ENCODE measurements at regions not wholly inside any gene's neighbourhood (a gene's known extent, or its start where the extent isn't known, plus 50 kb on each side); places are given as distances from the start of the nearest gene placed in this dataset.

DNA sequence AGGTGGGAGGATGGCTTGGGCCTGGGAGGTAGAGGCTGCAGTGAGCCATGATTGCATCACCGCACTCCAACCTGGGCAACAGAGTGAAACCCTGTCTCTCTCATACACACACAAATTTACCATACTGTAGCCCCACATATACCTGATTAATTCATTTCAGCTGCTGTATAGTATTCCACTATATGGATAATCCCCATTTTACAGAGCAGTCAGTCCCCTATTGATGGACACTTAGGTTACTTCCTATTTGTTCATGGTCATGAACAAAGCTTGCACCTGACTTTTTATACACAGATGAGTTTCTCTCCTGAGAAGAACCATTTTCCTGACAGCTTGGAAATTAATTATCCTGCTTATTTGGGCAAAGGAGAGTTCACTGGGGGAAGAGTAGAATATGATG, 59.2 kb downstream of the EMX2 start:
- H3K27ac ChIP-seq (ENCODE audit: insufficient read depth, low read length): no peak overlapping the region
- H3K36me3 ChIP-seq (ENCODE audit: control insufficient read depth, insufficient read depth, low read length): no peaks in the 10 kb centered on the region
- no peak overlapping the region for H2AFZ ChIP-seq (ENCODE audit: low read length)
- no peaks in the 10 kb centered on the region for H3K79me2 ChIP-seq (ENCODE audit: control insufficient read depth, insufficient read depth, low read length)
- H3K9ac ChIP-seq (ENCODE audit: insufficient read depth, low read length): no peak overlapping the region
- H3K27me3 ChIP-seq (ENCODE audit: control insufficient read depth, insufficient read depth, low read length): no peaks in the 10 kb centered on the region
- no peaks in the 10 kb centered on the region for H3K4me1 ChIP-seq (ENCODE audit: control insufficient read depth, extremely low read depth, insufficient read depth, low read length)
- no peaks in the 10 kb centered on the region for H3K9me3 ChIP-seq (ENCODE audit: control insufficient read depth, insufficient read depth, low read depth, low read length)
- H4K20me1 ChIP-seq (ENCODE audit: control insufficient read depth, extremely low read depth, insufficient read depth, low read length): no peaks in the 10 kb centered on the region
- no peak for TF ChIP-seq EZH2 (IDR thresholded peaks at IDR 0.05; ENCODE audit: low read length, missing control alignments)
- TF ChIP-seq, protein P1, sequence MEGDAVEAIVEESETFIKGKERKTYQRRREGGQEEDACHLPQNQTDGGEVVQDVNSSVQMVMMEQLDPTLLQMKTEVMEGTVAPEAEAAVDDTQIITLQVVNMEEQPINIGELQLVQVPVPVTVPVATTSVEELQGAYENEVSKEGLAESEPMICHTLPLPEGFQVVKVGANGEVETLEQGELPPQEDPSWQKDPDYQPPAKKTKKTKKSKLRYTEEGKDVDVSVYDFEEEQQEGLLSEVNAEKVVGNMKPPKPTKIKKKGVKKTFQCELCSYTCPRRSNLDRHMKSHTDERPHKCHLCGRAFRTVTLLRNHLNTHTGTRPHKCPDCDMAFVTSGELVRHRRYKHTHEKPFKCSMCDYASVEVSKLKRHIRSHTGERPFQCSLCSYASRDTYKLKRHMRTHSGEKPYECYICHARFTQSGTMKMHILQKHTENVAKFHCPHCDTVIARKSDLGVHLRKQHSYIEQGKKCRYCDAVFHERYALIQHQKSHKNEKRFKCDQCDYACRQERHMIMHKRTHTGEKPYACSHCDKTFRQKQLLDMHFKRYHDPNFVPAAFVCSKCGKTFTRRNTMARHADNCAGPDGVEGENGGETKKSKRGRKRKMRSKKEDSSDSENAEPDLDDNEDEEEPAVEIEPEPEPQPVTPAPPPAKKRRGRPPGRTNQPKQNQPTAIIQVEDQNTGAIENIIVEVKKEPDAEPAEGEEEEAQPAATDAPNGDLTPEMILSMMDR (conservative IDR thresholded peaks at IDR 0.05 in 1 of 2, IDR thresholded peaks at IDR 0.05 in 1 of 2; ENCODE audit: low read depth in 1 of 2, low read length in 2 of 2): no peak
- H3K4me2 ChIP-seq (ENCODE audit: extremely low read depth, insufficient read depth, low read length): no peak overlapping the region
- no peak for DNase-seq (ENCODE audit: low read depth in 2 of 2)
- no peak overlapping the region for H3K4me3 ChIP-seq (replicated peaks in 1 of 4; ENCODE audit: control extremely low read depth in 1 of 4, insufficient read depth in 1 of 4, low read depth in 3 of 4, low read length in 4 of 4)

DNA sequence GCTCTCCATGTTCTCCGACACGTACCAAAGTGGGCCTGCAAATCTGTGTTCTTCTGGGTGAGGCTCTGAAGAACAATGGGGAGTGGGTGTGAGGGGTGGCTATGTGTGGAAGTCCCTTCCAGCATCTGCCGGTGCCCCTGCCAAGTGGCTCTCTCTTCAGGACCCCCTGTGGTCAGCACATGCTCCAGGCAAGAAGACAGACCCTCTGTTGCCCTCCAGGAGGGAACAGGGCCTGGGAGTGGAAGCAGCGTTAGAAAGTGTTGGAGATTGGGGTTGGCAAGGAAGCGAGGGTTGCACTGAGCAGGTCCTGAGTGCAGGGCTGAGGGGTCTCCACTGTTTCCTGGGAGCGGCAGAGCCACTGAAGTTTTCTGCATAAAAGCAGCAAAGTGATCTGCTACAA, 60.5 kb downstream of the EMX2 start:
- no peaks in the 10 kb centered on the region for H3K79me2 ChIP-seq (ENCODE audit: control insufficient read depth, insufficient read depth, low read length)
- H3K9ac ChIP-seq (ENCODE audit: insufficient read depth, low read length): no peak overlapping the region
- no peaks in the 10 kb centered on the region for H3K9me3 ChIP-seq (ENCODE audit: control insufficient read depth, insufficient read depth, low read depth, low read length)
- no peak overlapping the region for H2AFZ ChIP-seq (ENCODE audit: low read length)
- H3K27me3 ChIP-seq (ENCODE audit: control insufficient read depth, insufficient read depth, low read length): no peaks in the 10 kb centered on the region
- H3K27ac ChIP-seq (ENCODE audit: insufficient read depth, low read length): no peak overlapping the region
- no peak for TF ChIP-seq EZH2 (IDR thresholded peaks at IDR 0.05; ENCODE audit: low read length, missing control alignments)
- TF ChIP-seq, protein P1 (conservative IDR thresholded peaks at IDR 0.05 in 1 of 2, IDR thresholded peaks at IDR 0.05 in 1 of 2; ENCODE audit: low read depth in 1 of 2, low read length in 2 of 2): no peak
- no peak overlapping the region for H3K4me2 ChIP-seq (ENCODE audit: extremely low read depth, insufficient read depth, low read length)
- H3K4me3 ChIP-seq (replicated peaks in 1 of 4; ENCODE audit: control extremely low read depth in 1 of 4, insufficient read depth in 1 of 4, low read depth in 3 of 4, low read length in 4 of 4): no peak overlapping the region
- no peak for DNase-seq (ENCODE audit: low read depth in 2 of 2)
- H4K20me1 ChIP-seq (ENCODE audit: control insufficient read depth, extremely low read depth, insufficient read depth, low read length): no peaks in the 10 kb centered on the region
- no peaks in the 10 kb centered on the region for H3K4me1 ChIP-seq (ENCODE audit: control insufficient read depth, extremely low read depth, insufficient read depth, low read length)
- H3K36me3 ChIP-seq (ENCODE audit: control insufficient read depth, insufficient read depth, low read length): no peaks in the 10 kb centered on the region

- Histone ChIP-seq H3K4me3 (replicated peaks in 1 of 4; ENCODE audit: control extremely low read depth in 1 of 4, insufficient read depth in 1 of 4, low read depth in 3 of 4, low read length in 4 of 4) (no peak overlapping the region), H3K79me2 (ENCODE audit: control insufficient read depth, insufficient read depth, low read length) (no peaks in the 10 kb centered on the region), H3K27me3 (ENCODE audit: control insufficient read depth, insufficient read depth, low read length) (no peaks in the 10 kb centered on the region), H3K36me3 (ENCODE audit: control insufficient read depth, insufficient read depth, low read length) (no peaks in the 10 kb centered on the region), H3K9ac (ENCODE audit: insufficient read depth, low read length) (no peak overlapping the region), H3K9me3 (ENCODE audit: control insufficient read depth, insufficient read depth, low read depth, low read length) (no peaks in the 10 kb centered on the region), H4K20me1 (ENCODE audit: control insufficient read depth, extremely low read depth, insufficient read depth, low read length) (no peaks in the 10 kb centered on the region), H2AFZ (ENCODE audit: low read length) (no peak overlapping the region), H3K4me1 (ENCODE audit: control insufficient read depth, extremely low read depth, insufficient read depth, low read length) (no peaks in the 10 kb centered on the region), H3K27ac (ENCODE audit: insufficient read depth, low read length) (no peak overlapping the region), H3K4me2 (ENCODE audit: extremely low read depth, insufficient read depth, low read length) (no peak overlapping the region)
- TF ChIP-seq, protein P1 (conservative IDR thresholded peaks at IDR 0.05 in 1 of 2, IDR thresholded peaks at IDR 0.05 in 1 of 2; ENCODE audit: low read depth in 1 of 2, low read length in 2 of 2): no peak
- TF ChIP-seq EZH2 (IDR thresholded peaks at IDR 0.05; ENCODE audit: low read length, missing control alignments): no peak
- no peak for DNase-seq (ENCODE audit: low read depth in 2 of 2)
Measured at GRCh38 chr10:117603726-117604125, 61.2 kb downstream of the EMX2 start.
